ENCODE measurements at regions not wholly inside any gene's neighbourhood (a gene's known extent, or its start where the extent isn't known, plus 50 kb on each side); places are given as distances from the start of the nearest gene placed in this dataset.
"Not testable (repeated sequence)": the region's sequence is repeated elsewhere in the genome, so short reads cannot be mapped to it uniquely, and the experiment has no call there.

DNA sequence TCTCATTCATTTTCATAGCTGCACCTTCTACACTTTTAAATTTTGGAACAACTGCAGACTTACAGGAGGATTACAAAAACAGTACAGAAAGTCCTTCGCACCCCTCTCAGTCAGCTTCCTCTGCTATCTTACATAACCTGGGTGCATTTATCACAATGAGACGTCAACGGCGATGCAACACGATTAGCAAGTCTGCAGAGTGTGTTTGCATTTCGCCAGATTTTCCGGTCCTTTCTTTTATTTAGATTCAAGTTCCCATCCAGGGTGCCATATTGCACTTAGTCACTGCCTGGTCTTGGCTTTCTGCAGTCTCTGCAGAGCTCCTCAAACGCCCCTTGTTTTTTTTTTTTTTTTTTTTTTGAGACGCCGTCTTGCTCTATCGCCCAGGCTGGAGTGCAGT is 85.9 kb downstream of the ASMT start:
- DNase-seq: no peak

DNA sequence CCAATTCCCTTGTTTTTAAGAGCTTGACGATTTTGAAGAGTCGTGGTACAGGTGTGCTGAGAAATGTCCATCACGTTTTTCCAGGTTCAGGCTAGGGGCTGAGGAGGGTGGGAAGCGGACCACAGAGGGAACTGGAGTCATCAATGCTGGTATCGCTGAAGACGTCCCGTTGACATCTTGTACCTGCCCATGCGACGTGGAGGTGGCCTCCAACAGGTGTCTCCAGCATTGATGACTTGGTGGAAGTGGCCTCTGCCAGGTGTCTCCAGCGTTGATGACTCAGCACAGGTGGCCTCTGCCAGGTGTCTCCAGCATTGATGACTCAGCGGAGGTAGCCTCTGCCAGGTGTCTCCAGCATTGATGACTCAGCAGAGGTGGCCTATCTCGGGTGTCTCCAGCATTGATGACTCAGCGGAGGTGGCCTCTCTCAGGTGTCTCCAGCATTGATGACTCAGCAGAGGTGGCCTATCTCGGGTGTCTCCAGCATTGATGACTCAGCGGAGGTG is 86.6 kb downstream of the ASMT start:
- not testable (repeated sequence) for DNase-seq

DNA sequence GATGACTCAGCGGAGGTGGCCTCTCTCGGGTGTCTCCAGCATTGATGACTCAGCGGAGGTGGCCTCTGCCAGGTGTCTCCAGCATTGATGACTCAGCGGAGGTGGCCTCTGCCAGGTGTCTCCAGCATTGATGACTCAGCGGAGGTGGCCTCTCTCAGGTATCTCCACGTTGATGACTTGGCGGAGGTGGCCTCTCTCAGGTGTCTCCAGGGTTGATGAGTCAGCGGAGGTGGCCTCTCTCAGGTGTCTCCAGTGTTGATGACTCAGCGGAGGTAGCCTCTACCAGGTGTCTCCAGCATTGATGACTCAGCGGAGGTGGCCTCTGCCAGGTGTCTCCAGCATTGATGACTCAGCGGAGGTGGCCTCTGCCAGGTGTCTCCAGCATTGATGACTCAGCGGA is 87.3 kb downstream of the ASMT start:
- DNase-seq: not testable (repeated sequence)

DNA sequence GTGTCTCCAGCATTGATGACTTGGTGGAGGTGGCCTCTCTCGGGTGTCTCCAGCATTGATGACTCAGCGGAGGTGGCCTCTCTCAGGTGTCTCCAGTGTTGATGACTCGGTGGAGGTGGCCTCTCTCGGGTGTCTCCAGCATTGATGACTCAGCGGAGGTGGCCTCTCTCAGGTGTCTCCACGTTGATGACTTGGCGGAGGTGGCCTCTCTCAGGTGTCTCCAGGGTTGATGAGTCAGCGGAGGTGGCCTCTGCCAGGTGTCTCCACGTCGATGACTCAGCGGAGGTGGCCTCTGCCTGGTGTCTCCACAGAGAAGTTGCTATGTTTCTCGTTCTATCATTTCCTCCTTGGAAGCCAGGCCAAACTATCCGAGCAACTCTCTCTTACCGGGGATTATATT is 87.7 kb downstream of the ASMT start:
- DNase-seq: not testable (repeated sequence)

DNA sequence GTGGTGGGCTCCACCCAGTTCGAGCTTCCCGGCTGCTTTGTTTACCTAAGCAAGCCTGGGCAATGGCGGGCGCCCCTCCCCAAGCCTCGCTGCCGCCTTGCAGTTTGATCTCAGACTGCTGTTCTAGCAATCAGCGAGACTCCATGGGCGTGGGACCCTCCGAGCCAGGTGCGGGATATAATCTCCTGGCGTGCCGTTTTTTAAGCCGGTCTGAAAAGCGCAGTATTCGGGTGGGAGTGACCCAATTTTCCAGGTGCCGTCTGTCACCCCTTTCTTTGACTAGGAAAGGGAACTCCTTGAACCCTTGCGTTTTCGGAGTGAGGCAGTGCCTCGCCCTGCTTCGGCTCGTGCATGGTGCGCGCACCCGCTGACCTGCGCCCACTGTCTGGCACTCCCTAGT is 94.4 kb downstream of the ASMT start:
- DNase-seq: not testable (repeated sequence)

DNA sequence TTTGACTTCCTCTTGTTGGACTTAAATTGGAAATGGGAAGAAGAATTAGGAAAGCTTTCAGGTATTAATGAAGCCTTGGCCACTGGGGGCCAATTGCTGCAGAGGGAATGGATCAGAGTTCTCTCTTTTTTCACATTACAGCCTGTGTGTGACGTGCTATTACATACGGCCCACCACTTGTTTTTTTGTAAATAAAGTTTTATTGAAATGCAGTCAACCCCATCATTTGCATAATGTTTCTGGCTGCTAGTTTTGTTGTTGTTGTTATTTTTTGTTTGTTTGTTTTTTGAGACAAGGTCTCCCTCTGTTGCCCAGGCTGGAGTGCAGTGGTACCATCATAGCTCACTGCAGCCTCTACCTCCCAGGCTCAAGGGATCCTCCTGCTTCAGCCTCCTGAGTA is 98.4 kb downstream of the ASMT start:
- DNase-seq: no peak

DNA sequence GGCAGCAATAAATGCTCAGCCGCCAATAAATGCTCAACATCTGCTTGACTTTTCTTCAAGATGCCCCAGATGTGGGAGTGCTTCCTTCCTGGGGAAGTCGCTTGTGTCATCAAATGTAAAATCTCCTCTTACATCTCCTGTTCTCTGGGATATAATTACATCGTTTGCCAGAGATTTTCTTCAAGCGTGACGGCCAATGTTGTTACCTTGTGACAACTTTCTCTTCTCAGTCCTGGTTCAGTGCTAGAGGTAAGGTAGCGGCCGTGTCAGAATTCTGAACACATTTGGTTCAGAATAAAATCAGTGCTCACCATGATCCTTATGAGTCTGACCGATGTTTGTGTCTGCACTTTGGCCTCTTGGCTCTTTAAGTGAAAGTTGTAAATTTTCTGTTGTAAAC is 102.5 kb downstream of the ASMT start:
- no peak for DNase-seq

DNA sequence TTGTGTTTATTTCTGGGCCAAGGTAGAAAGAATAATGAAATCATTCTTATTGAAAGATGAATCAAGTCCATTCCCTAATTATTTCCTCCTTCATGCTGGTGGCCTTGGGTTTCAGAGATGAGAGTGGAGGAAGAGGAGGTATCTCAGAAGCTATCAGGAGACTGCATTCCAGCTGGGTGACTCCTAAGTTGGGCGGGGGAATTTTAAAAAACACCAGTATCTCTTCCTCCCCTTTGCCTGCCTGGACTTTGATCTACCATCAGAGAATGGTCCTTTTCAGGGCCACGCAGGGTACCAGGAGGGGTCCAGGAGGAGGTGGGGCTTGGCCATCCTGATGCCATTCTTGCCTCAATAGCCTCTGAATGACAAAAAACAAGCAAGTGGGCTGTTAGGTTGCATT is 104.4 kb downstream of the ASMT start:
- DNase-seq: no peak

DNA sequence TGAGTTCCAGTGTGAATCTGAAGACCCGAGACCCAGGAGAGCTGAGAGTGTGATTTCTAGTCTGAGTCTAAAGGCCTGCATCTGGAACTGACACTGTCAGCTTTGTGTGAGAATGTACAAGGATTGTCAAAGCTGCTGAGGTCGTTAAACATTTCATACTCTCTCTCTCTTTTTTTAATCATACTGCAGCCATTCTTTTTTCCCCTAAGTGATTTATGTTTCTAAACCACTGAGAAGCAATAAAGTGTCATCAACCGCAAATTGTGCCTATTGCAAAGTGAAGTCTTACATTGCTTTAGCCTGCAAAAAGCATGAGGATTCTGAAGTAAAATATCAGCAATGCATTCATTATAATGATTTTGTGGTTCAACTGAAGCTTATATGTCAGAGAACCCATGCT is 106.0 kb downstream of the ASMT start:
- DNase-seq: no peak

DNA sequence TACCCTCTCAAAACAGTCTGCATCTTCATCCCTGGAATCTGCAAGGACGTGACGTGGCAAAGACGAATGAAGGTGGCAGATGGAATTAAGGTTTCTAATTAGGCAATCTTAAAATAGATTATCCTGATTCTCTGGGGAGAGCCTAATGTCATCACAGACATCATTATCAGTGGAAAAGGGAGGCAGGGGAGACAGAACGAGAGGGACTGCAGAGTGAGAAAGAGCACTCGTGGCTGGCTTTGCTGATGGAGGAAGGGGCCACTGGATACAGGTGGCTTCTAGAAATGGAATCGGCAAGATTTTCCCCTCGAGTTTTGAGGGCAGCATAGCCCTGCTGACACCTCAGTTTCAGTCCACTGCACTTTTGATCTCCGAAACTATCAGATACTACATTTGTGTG is 110.6 kb downstream of the ASMT start:
- DNase-seq: no peak

DNA sequence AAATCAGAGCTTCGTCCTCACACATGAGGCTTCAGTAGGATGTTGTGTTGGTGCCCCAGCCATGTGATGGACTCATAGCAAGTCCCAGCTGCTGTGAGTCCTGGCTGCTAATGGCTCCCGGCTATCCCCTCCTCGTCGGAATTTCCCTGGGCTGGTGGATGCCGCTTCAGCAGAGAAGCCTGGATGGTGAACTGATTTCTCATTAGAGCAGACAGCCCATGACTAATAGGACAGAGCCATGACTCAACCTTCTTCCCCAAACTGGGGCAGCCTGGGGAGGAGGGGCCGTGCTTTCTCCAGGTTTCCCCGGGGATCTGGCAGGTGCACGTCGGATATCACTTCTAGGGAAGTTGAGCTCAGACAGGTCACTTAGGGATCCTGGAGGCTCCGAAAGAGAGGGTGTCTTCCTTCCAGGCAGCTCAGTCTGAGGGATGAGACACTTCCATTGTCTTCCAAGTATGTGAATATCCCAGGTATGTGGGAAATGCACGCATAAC is 112.7 kb downstream of the ASMT start:
- no peak for DNase-seq

DNA sequence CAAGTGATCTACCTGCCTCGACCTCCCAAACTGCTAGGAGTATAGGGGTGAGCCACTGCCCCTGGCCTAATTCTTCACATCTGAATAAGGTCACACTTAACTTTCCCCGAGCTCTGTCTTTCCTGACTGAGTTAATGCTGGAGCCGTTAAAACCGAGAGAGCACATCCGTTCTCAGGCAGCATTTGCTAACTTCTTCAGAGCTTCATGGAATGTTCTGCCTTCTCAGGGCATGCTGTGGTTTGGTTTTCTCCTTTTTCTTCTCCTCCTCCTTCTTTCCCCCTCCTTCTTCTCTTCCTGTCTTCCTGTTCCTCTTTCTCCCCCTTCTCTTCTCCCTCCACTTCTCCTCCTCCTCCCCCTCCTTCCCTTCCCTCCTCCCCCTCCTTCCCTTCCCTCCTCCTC is 119.9 kb downstream of the ASMT start:
- DNase-seq: no peak

DNA sequence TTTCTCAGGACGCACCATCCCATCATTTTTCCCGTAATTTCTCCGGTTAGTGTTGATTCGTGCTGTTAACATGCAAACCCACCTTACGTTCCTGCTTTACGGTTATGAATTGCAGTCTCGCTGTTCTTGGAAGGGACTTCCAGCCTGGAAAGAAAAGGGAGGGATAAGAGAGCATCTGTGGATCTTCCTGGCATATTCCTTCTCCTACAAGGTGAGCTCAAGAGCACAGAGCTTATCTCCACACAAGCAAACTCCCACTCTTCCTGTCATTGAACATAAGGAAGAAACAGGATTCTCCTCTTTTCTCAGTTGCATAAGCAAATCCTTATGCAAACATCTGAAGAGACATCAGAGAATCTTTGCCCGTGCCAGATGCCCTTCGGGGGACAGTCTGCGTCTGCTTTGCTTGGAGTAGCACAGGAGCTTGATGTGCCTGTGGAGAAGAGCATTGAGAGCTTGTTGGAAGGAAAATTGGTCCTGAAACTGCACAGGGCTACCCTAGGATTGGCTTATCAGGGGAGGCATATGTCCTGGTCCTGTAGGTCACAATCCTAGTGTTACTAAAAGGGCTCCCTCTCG is 127.0 kb downstream of the ASMT start:
- no peak for DNase-seq

DNA sequence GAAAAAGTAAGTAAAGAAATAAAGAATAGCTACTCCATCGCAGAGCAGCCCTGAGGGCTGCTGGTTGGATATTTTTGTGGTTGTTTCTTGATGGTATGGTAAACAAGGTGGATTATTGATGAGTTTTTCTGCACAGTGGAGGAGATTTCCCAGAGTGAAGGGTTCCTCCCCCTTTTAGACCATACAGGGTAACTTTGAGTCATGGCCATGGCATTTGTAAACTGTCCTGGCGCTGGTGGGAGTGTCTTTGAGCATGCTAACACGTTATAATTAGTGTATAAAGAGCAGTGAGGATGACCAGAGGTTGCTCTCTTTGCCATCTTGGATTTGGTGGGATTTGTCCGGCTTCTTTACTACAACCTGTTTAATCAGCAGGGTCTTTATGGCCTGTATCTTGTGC is 128.2 kb downstream of the ASMT start:
- no peak for DNase-seq

DNA sequence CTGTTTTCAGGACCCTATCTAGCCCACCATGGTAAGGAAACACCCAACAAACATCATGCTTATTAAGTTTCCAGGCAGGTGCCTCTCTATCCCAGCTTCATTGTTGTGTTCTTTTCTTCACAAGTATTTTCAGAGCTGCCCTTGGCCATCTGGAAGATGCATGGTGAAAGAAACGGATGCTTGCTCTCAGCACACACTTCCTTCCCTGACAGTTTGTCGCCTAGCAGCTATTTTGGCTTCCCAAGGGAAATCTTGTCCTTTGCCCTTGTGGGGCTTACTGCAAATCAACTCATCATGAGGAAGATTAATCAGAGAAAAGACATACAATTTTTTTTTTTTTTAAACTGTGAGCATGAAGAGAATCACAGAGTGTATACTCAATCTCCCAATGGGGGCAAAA is 128.8 kb downstream of the ASMT start:
- no peak for DNase-seq

DNA sequence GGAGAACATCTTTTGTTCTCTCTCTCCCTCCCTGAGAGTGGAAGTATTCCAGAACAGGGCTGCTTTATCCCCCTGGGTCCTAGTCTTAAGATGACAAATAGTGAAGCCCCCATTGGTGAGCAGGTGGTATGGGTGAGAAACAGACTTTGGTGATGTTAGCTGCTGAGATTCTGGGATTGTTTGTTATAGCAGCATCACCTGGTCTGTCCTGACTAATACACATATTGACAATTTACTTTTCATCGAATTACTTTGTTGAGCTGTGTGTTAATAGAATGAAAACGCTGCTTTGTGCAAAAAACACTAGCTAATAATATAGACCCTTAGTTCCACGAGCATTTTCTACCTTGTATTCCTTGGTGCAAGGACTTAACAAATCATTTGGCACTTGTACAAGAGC is 133.5 kb downstream of the ASMT start:
- no peak for DNase-seq

DNA sequence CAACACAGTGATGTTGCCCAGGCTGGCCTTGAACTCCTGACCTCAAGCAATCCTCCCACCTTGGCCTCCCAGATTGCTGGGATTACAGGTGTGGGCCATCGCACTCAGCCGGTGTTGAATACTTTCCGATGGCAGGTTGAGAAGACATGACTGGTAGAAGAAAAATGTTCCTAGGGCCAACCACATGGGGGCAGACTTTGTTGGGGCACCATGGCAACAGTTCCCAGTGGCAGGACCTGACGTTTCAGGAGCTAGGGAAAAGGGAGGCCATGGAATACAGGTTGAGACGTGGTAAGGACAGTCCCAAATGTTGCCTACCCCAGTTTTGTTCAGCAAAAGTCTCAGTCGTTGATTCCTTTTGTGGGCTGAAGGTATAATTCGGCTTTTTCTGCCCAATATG is 134.6 kb downstream of the ASMT start:
- no peak for DNase-seq

DNA sequence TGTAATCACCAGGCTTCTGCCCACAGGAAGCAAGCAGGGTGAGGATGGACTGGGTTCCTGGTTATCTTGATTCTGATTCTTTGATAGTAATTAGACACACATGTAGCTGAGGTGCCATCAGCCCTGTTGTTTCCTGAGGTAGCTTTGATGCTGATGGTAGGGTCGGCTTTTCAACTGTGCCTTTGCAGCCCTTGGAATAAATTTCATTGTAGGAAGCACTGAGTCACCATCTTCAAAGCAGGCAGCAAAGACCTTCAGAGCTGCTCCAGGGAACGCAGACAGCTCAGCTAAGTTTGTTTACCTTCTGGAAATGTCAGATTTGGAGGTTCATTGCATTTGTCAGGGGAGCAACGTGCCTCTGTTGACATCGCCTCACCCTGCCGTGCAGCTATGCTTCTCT is 135.4 kb downstream of the ASMT start:
- DNase-seq: no peak

DNA sequence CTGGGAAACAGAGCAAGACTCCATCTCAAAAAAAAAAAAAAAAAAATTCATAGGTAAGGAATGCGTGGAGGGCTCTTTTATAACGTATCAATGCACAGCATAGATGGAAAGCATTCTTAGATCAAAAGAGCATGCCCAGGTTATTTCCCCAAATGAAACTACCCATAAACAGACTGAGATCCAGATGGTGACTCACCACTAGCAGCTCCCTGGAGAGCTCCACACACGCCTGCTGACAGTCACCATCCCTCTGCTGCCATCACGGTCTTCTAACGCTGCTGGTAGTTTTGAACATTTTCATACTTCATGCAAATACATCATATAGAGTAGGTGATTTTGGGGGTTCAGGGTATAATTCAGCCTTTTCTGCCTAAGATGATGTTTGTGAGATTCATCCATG is 136.9 kb downstream of the ASMT start:
- no peak for DNase-seq

DNA sequence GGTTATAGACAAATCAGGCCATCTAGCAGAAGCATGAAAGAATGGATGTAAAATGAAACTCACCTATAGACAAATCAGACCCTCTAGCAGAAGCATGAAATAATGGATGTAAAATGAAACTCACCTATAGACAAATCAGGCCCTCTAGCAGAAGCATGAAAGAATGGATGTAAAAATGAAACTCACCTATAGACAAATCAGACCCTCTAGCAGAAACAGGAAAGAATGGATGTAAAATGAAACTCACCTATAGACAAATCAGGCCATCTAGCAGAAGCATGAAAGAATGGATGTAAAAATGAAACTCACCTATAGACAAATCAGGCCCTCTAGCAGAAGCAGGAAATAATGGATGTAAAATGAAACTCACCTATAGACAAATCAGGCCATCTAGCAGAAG is 137.9 kb downstream of the ASMT start:
- DNase-seq: not testable (repeated sequence)

DNA sequence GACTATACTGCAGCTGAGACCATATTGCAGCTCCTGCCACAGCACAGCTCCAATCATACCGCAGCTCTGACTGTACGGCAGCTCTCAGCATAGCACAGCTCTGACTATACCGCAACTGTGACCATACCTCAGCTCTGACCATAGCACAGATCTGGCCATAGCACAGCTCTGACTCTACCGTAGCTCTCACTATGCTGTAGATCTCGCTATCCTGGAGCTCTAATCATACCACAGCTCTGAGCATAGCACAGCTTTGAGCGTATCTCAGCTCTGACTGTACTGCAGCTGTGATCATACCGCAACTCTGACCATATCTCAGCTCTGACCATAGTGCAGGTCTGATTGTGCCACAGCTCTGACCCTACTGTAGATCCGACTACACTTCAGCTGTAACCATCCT is 139.2 kb downstream of the ASMT start:
- DNase-seq: no peak

DNA sequence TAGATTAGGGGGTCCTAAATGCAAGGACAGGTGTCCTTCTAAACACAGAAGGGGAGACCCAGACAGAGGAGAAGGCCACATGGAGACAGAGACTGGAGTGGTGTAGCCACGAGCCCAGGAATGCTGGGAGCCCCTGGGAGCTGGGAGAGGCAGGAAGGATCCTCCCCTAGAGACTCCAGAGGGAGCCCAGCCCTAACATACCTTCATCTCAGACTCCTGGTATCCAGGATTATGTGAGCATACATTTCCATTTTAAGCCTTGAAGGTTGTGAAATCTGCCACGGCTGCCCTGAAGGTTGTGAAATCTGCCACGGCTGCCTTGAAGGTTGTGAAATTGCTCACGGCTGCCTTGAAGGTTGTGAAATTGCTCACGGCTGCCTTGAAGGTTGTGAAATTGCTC is 148.4 kb downstream of the ASMT start:
- no peak for DNase-seq

DNA sequence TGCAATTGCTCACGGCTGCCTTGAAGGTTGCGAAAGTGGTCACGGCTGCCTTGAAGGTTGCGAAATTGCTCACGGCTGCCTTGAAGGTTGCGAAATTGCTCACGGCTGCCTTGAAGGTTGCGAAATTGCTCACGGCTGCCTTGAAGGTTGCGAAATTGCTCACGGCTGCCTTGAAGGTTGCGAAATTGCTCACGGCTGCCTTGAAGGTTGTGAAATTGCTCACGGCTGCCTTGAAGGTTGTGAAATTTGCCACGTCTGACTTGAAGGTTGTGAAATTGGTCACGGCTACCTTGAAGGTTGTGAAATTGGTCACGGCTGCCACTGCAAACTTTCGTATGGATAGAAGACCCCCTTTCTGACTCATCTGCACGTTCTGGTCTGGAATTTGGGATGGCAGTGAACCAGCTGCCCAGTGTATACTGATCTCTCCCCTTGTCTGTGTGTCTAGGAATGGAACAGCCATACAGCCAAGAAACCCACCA is 150.1 kb downstream of the ASMT start:
- DNase-seq: not testable (repeated sequence)

DNA sequence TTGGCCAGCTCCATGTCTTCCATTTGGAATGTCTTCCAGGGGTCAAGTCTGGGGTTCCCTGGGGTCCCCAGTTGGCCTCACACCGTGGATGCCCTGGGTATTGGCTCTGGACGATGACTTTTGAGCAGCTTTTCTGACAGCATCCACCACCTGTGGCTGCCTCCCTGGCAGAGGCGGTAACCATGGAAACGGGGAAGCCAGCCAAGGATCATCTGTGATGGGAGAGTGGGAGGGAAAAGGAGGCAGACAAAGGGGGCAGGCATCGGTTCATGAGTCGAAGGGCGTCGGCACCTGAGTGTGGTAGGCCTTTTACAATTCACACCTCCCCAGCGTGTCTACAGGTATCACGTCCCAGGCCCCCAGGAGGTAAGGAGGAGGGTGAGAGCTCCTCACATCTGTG is 152.2 kb downstream of the ASMT start:
- peak; percentile 14 for DNase-seq

DNA sequence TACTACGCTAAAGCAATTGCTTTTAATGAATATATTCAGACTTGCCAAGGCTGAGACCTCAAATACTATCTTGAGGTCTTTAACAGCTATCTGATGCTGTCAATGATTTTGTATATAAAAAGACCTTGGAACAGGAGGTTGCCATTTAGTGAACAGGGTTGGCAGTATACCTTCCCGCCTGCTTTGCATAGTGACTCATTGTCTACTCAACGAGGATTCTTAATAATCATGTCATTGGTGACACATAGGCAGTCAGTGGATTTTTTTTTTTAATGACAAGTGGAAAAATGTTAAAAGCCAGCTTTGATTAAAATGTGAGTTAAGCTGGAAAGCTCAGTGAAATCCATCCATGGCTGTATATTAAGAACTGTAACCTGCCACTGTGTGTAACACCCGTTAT is 164.0 kb downstream of the ASMT start:
- DNase-seq: no peak

Data from NCI-H524 treated with DMSO at 0.1 percent for 48 hours (cell line).